ENCODE measurements at regions not wholly inside any gene's neighbourhood (a gene's known extent, or its start where the extent isn't known, plus 50 kb on each side); places are given as distances from the start of the nearest gene placed in this dataset.

GRCh38 chr5:2626572-2626971 is 124.9 kb downstream of the IRX2 start:
- intact Hi-C loops (cut with DNase I): no loop called here
- DNase-seq (ENCODE audit: low spot score): no peak
- Histone ChIP-seq H3K4me1 (replicated peaks) (no peaks in the 10 kb centered on the region), H3K36me3 (no peaks in the 10 kb centered on the region), H3K4me3 (no peak overlapping the region), H3K9me3 (no peaks in the 10 kb centered on the region), H3K27ac (no peak overlapping the region), H3K27me3 (replicated peaks; ENCODE audit: insufficient read depth) (no peaks in the 10 kb centered on the region)
- WGBS: 93% methylated on average over 2 of the region's 2 CpGs
- no peak for TF ChIP-seq CTCF (IDR thresholded peaks at IDR 0.05)
- no peak for TF ChIP-seq POLR2AphosphoS5 (IDR thresholded peaks at IDR 0.05)

DNA sequence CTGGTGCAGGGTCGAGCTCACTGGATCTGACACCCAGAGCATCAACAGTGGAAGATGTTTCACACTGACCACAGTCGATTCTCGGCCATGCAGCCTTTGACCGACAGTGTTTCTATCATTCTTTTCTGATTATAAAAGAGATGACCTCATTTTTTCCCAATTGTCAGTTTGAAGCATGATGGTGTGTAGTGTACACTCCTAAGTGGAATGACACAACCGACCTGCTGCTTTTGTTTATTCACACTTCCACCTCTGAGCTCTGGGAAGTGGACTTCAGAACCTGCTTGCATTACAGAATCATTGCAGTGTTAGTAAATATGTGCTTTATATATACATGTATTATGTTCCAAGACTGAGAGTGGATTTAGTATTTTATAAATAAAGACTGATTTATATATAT is 128.6 kb downstream of the IRX2 start:
- 83% methylated on average over 5 of the region's 5 CpGs for WGBS
- Histone ChIP-seq H3K9me3 (no peaks in the 10 kb centered on the region), H3K27ac (no peak overlapping the region), H3K27me3 (replicated peaks; ENCODE audit: insufficient read depth) (no peaks in the 10 kb centered on the region), H3K4me3 (no peak overlapping the region), H3K4me1 (replicated peaks) (no peaks in the 10 kb centered on the region), H3K36me3 (no peaks in the 10 kb centered on the region)
- intact Hi-C loops (cut with DNase I): no loop called here
- TF ChIP-seq POLR2A (IDR thresholded peaks at IDR 0.05): no peak
- no peak for TF ChIP-seq POLR2AphosphoS5 (IDR thresholded peaks at IDR 0.05)
- TF ChIP-seq CTCF (IDR thresholded peaks at IDR 0.05): no peak
- DNase-seq (ENCODE audit: low spot score): no peak

DNA sequence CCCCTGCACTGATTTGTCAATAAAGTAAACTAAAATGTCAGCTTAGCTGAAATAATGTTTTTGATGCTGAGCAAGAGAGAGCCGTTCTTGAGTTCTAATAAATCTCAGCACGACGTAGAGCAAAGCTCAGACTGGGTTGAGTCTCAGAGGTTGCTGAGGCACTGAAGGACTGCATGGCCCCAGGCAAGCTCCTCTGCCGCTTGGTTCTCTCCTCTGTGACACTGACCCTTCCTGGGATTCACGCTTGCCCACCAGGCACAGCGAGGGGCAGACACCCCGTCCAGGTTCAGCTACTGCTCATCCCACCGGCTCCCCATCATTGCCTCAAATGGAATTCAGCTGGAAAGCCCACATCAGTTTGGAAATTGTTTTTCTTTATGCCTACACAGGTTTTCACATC is 129.8 kb downstream of the IRX2 start:
- no peaks in the 10 kb centered on the region for H3K4me1 ChIP-seq (replicated peaks)
- no peaks in the 10 kb centered on the region for H3K27me3 ChIP-seq (replicated peaks; ENCODE audit: insufficient read depth)
- H3K27ac ChIP-seq: no peak overlapping the region
- no peaks in the 10 kb centered on the region for H3K36me3 ChIP-seq
- no peak for DNase-seq (ENCODE audit: low spot score)
- intact Hi-C loops (cut with DNase I): no loop called here
- H3K4me3 ChIP-seq: no peak overlapping the region
- WGBS: 92% methylated on average over 8 of the region's 8 CpGs
- H3K9me3 ChIP-seq: no peaks in the 10 kb centered on the region
- TF ChIP-seq CTCF (IDR thresholded peaks at IDR 0.05) (no peak), POLR2AphosphoS5 (IDR thresholded peaks at IDR 0.05) (no peak), POLR2A (IDR thresholded peaks at IDR 0.05) (no peak)

DNA sequence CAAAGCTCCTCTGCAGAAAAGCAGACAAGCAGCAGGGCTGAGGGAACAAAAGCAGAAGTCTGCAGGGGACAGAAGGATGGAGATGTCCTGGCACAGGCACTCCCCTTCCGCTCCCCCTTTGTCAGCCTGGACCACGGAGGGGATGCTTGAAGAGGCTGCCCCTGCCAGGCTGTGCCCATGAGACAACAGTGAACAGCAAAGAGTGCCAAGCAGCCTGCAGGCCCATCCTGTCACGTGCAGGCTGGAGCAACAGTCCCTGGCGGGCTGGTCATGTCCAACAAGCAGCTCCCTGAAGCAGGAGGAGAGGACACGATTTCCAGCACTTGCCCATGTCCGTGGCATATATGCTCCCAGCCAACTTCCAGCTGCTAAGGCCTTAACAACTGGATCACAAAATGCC is 132.3 kb downstream of the IRX2 start:
- DNase-seq (ENCODE audit: low spot score): no peak
- Histone ChIP-seq H3K27me3 (replicated peaks; ENCODE audit: insufficient read depth) (no peaks in the 10 kb centered on the region), H3K36me3 (no peaks in the 10 kb centered on the region), H3K27ac (no peak overlapping the region), H3K4me1 (replicated peaks) (no peaks in the 10 kb centered on the region), H3K4me3 (no peak overlapping the region), H3K9me3 (no peaks in the 10 kb centered on the region)
- intact Hi-C loops (cut with DNase I): no loop called here
- TF ChIP-seq POLR2A (IDR thresholded peaks at IDR 0.05) (no peak), POLR2AphosphoS5 (IDR thresholded peaks at IDR 0.05) (no peak), CTCF (IDR thresholded peaks at IDR 0.05) (no peak)
- 72% methylated on average over 6 of the region's 6 CpGs for WGBS

GRCh38 chr5:2617461-2617860 is 134.0 kb downstream of the IRX2 start:
- Histone ChIP-seq H3K27ac (no peak overlapping the region), H3K27me3 (replicated peaks; ENCODE audit: insufficient read depth) (no peaks in the 10 kb centered on the region), H3K4me3 (no peak overlapping the region), H3K9me3 (no peaks in the 10 kb centered on the region), H3K36me3 (no peaks in the 10 kb centered on the region), H3K4me1 (replicated peaks) (no peaks in the 10 kb centered on the region)
- no peak for TF ChIP-seq POLR2AphosphoS5 (IDR thresholded peaks at IDR 0.05)
- no peak for TF ChIP-seq CTCF (IDR thresholded peaks at IDR 0.05)
- TF ChIP-seq POLR2A (IDR thresholded peaks at IDR 0.05): no peak
- 89% methylated on average over 5 of the region's 5 CpGs for WGBS
- no peak for DNase-seq (ENCODE audit: low spot score)
- intact Hi-C loops (cut with DNase I): no loop called here
